Cerebellar cortex (tissue), 1 donor: ENCODE measurements at regions not wholly inside any gene's neighbourhood (a gene's known extent, or its start where the extent isn't known, plus 50 kb on each side); places are given as distances from the start of the nearest gene placed in this dataset.
"Not testable (repeated sequence)": the region's sequence is repeated elsewhere in the genome, so short reads cannot be mapped to it uniquely, and the experiment has no call there.

Experiments
- DNase-seq: peaks from one replicate; pipeline ENCODE4 v3.0.0-alpha.2; 2015; ENCODE audit warnings: low spot score

DNA sequence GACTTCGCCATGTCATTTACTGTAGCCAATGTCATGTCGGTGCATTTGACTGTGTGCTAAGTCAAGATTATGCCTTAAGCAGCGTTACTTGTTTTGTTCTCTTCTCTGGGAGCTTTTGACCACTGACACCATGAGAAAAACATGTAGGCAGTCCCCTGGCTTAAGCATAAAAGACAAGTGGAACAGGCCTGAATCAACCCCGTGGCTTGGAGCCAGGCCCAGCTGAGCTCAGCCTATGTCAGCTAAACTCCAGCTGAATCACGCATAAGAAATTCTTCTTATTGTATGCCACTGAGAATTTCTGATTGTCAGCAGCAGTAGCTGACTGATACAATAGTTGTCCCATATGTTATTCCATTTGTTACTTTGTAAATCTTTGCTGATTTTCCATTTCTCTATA lies 261.9 kb downstream of the CBLL2 start:
- DNase-seq: no peak

DNA sequence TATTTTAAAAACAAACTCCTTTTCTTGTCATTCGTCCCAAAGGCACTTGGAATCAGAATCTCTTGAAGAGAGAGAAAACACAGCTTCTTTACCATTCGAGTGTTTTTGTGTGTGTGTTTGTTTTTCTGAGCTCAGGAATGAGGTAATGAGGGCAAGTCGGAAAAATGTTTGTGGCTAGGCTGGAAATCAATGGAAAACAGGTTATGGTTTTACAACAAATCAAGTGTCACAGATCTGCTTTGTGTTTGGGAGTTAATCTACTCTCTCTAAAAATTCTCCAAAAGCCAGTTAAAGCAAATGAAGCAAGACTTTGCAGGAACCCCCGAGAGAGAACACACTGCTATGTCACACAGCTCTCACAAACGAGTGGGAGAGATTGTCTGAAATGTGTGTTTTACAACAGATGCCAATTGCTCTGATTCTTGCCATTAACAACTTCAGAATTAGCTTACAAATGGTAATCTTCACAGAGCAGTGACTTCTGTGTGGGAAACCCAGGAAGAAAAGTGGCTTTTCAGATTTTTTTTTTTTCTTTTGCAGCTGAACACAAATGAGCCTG lies 264.1 kb downstream of the CBLL2 start:
- DNase-seq: no peak

DNA sequence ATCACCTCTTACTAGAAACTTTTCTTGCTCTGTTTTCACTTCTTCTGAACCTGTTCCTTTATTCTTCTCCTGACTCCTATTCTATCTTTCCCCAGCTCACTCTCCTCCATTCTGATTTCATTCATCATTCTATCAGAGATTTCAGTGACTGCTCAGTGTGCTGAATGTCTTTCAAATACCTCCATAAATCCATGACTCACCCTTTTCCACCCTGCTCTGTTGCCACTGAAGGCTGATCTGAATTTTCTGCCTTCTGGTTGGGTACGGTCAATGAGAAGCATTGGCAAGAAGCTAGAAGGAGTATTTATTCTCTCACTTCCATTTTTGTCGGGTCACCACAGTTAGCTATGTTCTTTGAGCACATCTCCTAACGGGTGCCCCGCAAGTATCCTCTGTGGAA lies 265.9 kb downstream of the CBLL2 start:
- no peak for DNase-seq

DNA sequence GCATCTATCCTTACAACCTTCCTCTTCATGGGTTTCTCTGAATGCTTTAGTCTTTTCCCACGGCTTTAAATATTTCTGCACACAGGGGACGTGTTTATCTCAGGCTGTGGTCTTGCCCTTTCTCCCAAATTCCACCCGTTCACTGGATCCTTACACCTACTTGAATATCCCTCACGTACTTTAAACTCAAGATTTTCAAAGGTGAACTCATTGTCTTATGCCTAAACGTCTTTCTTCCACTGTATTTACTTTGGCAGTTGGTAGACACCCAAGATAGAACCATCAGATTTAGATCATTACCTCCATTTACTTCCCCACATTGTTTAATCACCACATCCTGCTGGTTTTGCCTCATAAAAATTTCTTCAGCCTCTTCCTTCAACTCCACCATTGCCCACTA lies 269.2 kb downstream of the CBLL2 start:
- DNase-seq: no peak

DNA sequence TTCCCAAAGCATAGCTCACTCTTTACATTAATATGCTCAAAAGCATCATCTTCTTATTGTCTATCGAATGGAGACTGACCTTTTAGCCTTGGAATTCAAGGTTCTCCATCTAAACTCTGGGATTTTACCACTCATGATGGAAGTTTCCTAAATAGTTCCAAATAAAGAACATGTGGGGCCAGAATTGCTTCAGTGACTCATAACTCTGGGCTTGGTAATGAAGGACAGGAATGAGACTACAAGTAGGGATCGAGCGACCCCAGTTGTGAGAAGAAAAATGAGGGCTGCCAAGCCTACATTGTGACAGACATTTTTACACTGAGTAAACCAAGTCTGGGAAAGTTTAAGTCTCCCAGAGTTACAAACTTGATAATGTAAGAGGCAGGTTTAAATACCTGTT lies 269.9 kb downstream of the CBLL2 start:
- DNase-seq: no peak

DNA sequence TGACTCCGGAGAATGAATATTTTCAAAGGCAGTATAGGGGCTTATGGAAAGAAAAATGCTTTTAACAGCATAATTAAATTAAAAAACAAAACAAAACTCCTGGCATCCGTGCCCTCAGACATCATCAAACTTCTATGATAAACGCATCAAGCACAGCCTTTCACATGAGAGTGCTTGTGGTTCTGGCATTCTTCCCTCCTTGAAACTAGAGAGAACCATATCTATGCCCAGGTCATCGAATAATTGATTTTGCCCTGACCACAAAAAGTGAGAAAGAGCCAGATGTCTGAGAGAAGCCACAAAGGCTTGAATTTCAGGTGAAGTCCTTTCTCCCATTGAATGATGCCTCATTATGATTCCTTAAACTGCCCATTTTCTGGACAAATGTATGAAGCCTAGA lies 286.8 kb downstream of the CBLL2 start:
- no peak for DNase-seq

DNA sequence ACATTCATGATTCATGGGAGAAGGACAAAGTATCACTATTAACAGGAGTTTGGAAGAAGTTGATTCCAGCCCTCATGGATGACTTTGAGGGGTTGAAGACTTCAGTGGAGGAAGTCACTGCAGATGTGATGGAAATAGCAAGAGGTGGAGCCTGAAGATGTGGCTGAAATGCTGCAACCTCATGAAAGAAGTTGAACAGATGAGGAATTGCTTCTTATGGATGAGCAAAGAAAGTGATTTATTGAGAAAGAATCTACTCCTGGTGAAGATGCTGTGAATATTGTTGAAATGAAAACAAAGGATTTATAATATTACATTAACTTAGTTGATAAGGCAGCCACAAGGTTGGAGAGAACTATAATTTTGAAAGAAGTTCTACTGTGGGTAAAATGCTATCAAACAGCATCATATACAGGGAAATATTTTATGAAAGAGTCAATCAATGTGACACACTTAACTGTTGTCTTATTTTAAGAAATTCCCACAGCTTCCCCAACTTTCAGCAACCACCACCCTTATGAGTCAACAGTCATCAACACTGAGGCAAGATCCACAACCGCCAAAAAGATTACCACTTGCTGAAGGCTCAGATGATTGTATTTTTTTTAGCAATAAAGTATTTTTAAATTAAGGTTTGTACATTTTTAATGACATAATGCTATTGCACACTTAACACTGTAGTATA lies 302.6 kb downstream of the CBLL2 start:
- no peak for DNase-seq

DNA sequence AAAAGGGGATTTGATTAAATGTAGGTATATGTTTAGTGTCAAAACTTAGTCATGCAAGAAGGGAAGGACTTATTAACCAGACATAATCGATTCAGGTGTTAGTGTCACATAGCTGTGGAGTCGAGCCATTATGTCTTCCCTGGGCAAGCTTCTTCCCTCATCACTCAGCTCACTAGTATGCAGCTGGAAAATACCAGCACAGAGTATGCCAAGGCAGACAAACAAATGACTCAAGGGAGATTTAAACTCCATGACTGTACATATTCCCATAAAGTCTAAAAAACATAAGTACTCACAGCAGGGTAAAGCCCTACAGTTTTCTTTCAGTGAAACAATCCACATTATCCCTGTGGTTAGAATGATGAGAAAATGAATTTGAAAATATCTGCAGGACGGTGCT lies 304.5 kb downstream of the CBLL2 start:
- no peak for DNase-seq

DNA sequence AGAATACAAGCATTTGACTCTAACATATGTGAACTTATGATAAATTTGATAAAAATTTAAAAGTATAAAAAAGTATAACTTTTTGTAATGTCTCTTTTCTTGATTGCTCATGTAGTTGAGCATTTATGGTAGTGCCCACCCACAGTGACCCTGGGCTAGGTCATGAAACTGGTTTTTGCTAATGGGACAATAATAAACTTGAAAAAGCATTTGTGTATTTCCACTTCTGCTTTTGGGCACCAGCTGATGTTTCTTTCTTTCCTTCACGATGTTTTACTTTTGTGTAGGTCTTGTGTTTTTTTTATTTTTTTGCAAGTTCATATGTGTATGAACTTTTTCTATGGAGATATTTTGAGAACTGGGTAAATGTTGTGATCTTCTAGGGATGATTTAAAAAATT lies 313.1 kb downstream of the CBLL2 start:
- DNase-seq: no peak

DNA sequence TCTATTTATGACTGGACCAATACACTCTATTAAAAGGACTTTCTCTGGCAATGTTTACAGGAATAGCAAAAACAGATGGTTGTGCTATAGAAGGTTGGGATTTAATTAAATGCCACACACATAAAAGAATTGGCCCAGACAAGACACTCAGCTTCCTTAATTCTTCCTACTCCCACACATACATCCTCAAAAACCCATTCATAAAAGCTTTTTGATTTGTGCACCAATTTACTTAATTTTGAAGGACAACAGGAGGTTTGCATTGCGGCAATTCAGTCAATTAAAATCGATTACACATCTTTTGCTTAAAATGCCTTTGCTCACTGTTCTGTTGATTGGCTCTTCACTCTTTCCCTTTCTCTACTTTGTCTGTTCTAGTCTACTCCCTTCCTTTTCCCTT lies 317.1 kb downstream of the CBLL2 start:
- DNase-seq: peak; percentile 23

DNA sequence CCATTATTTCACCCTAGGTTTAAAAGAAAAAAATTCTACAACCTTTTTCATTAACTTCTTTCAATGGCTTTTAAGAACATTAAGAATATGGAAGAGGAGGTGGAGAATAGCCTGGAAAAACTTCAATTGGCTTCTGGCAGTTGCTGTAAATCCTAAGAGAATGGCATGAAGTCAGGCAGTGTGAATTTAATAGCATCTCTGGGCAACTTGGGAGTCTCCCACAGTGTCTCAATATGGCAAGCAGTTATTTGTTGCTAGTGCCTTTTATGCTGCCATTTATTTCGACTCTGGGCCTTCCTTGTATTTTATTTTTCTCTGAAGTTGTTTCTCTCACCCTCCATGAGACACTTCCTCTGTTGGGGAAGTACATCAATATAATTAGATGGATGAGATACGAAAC lies 322.1 kb downstream of the CBLL2 start:
- DNase-seq: peak; percentile 77

DNA sequence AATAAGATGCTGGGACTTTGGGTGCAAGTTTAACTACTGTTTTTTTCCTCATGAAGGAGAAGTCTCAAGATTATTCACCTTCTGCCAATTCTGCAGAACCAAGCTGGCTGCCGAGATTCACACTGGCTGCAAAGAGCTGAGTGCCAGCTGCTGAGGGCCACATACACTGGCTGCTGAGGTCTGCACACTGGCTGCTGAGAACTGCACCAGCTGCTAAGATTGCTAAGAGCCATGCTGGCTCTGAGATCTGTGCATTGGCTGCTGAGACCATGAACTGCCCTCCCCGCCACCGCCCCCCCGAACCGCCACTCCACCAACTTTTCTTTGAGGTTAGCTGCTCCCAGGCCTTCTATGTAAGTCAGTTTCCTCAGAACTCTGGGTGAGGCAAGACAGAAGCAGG lies 330.3 kb downstream of the CBLL2 start:
- DNase-seq: no peak

DNA sequence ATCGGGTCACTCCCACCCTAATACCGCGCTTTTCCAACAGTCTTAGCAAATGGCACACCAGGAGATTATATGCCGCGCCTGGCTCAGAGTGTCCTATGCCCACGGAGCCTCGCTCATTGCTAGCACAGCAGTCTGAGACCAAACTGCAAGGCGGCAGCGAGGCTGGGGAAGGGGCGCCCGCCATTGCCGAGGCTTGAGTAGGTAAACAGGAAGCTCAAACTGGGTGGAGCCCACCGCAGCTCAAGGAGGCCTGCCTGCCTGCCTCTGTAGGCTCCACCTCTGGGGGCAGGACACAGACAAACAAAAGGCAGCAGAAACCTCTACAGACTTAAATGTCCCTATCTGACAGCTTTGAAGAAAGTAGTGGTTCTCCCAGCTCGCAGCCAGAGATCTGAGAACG lies 336.7 kb downstream of the CBLL2 start:
- DNase-seq: not testable (repeated sequence)

DNA sequence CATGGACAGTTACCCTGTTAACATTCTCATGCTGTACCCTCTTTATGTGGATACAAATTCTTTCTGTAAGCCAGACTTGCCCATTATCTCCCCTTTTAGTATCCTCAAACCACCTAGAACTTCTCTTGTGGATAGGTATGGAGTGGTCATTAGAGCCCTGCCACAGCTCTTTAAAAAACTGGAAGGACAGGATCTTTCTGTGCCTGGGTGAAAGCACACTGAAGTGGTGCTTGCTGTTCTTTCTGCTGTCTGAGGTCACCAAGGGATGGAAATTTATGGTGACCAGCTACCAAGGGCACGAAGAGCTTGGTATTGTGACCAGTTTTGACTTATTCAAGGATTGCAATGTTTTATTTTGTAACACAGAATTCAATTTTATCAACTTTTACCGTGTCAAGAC lies 344.2 kb downstream of the CBLL2 start:
- DNase-seq: no peak

DNA sequence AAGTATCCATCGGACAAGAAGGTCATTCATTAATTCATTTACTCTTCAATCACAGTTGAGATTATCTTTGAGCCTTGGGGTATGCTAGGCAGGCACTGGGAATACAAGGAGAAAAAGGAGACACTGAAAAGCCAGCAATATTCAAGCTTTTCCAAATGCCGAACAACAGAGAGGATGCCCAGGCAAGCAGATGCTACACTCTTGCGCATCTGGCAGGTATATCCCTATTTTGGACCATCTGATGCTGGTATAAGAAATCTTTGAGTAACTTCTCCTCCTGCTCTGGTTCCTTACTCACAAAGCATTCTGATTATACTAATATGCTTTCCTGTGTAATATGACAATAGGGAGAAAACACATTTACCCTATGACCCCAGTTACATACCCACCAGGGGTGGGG lies 354.9 kb downstream of the CBLL2 start:
- peak; percentile 66 for DNase-seq

DNA sequence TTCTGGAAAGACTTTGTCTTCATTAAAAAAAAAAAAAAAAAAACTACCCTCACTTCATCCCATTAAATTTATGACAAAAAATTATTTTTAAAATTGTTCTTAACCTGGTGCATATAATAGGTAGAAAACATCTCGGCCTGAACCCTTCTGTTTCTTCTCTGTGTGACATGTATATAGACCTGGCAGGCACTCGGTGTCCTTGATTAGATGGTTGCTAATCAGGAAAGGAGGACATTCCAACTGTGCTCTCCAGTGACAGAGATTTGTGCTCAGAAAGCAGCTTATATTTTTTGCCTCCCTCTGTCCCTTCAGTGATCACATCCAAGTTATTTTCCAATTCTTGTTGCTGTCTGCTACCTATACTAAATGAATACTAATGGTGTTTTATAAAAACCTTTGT lies 355.6 kb downstream of the CBLL2 start:
- peak; percentile 89 for DNase-seq

DNA sequence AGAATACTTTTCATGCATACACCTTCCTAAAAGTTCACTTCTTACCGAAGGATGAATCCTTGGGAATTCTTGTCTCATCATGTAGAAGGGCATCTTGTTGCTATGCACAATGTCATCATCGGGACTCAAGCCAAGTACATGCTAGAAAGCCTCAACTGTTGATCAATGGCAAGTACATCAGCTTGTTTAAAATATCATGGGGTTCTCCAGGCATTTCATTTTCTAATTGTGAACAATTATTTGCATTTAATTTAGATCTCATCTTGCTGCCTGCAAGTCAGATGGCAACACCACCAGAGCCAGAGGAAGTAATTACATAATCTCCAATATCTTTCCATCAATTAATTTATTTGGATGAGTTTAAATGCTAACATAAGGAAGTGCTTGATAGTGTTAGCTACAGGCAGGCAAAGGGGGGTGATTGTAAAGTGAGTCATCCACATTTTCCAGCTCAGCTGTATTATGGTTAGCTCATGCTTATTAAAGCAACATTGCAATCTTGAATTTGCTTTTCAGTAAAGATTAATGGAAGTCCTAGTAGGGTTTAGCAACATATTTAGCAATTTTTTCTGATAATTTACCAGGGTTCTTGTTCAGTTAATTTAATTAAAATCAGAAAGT lies 356.5 kb downstream of the CBLL2 start:
- peak; percentile 53 for DNase-seq

DNA sequence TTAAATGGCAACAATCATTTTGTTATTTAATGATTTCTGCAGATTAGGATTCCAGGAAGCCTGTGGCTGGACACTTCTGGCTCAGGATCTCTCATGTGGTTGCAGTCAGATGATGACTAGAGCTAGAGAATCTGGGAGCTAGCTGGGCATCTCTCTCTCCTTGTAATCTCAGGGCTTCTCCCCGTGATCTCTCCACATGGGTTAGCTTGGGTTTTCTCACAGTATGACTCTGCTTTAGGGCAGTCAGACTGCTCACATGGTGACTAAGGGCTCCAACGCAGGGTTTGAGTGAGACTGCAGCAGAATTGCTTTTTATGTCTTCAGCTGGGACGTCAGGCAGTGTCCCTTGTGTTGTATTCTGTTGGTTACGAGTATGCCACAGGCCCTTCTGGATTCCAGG lies 361.4 kb downstream of the CBLL2 start:
- no peak for DNase-seq

DNA sequence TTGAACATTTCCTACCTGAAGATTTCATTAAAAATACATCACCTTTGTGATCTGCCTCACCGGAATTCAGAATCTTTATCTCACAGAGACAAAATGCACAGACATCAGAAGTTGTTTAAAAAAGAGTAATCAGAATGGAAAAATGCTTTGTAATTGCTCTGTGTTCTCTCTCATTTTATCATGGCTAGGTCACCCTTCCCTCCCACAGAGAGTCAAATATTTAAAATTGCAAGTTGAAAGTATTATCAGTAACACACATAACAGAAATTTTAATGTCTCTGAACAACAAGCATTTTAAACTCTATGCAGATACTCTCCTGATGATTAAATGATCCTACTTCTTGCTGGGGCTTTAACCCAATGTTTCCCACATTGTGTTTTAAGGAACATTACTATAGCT lies 362.0 kb downstream of the CBLL2 start:
- no peak for DNase-seq

DNA sequence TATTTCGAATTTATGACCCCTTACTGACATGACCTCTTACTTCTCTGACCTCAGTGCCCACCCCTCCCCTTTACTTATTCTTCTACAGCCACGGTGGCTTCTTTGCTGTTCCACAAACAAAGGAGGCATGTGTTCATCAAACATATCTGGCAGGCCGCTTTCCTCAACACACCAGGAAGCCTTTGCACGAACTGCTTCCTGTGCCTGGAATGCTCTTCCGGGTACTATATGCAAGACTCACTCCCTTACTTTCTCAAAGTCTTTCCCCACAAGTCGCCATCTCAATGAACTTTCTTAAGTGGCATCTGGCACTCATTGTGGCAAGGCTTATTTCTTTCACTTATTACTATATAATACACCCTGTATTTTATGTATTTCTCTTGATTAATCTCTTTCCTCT lies 351.5 kb upstream of the DDX53 start:
- no peak for DNase-seq

DNA sequence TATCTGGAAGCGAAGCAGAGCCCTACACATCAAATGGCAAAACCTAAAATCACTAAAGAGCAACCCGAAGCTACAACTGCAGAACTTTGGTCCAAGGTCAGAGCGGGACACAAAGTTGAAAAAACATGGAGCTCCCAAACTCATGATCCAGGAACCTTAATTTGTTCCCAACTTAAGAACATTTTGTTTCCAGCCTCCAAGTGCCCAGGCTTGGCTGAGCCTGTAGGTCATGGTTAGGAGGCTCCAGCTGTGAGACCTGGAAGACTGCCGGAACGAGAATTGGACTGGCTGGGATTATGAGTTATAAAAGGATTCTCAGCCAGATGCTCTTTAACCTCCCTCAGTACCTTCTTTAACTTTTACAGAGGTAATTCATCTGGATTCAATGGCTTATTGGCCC lies 349.1 kb upstream of the DDX53 start:
- DNase-seq: no peak

DNA sequence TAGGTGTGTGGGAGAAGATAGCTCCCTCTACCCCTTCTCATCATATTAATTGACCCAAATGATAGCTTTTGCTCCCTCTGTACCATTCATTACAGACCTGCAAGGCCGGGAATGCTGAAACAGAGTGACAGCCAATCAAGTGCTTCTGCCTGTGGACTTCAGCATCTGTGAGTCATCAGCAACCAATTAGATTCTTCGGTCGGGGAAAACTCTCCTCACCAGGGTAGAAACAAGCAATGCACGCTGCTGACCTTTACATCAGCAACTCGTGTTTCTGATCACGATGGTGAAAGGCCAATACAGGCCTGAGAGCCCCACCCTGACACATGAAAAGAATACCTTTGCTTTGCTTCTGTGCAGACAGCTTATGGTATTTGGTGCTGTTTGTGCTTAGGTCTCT lies 347.2 kb upstream of the DDX53 start:
- DNase-seq: peak; percentile 52

DNA sequence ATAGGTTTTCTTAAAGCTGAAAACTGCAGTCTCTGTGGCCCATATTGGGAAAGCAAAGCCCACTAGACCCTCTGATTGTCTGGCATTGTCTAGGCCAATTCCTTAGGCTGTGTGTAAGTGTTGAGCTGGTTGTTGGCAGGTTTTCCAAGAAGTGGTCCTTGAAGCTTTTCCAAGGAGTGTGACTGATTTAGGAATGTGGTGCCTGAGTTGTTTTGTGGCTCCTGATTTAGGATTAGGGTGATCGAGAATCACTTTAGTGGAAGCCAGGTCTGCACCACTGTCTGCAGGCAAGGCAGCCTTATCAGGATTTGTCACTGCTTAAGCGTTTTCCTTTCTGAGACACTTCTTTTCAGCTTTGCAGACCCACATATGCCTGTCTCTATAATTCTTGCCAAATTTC lies 339.0 kb upstream of the DDX53 start:
- DNase-seq: no peak

DNA sequence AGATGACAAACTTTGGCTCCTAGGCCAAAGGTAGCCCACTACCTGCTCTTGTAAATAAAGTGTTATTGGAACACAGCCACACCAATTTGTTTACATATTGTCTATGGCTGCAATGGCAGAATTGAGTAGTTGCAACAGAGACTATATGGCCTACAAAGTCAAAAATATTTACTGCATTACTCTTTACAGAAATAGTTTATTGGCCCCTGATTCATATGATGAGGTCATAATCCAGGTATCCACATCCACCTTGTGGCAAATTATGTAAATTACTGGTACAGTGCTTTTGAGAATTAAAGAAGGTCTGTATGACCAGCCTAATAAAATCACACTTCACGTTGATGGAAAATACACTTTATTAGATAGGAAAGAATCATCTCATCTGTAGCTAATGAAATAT lies 337.0 kb upstream of the DDX53 start:
- DNase-seq: no peak
